NCI-H146 treated with DMSO at 0.1 percent for 48 hours (cell line): ENCODE measurements at regions not wholly inside any gene's neighbourhood (a gene's known extent, or its start where the extent isn't known, plus 50 kb on each side); places are given as distances from the start of the nearest gene placed in this dataset.

Experiments
- DNase-seq: peaks from one replicate; lab custom pipeline; 2025; ENCODE audit not compliant: unreplicated experiment; lab: John Stamatoyannopoulos, UW

DNA sequence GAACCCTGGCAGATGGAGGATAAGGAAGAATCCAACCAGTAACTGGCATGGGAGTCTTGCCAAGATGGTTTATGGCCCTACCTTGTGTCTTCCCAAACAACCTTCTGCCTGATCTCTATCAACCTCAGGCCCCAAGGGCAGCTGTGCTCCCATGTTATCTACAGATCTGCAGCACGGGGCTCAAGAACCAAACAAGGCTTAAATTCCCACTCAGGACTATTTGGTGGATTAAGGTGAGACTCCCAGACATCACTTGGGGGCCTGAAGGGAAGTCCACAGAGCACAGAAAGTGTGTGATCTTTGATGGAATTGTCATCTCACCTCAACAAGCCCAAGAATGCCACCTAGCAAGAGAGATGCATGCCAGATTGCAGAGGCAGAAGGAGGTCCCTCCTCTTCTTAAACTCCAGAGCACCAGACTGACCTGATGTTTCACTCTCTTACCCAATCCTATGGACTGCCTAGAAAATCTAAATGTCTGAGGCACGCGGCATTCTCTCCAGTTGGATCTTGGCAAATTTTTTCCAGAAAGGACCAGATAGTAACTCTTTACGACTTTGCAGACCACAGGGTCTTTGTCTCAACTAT, 759.5 kb upstream of the TBX3 start:
- no peak for DNase-seq

DNA sequence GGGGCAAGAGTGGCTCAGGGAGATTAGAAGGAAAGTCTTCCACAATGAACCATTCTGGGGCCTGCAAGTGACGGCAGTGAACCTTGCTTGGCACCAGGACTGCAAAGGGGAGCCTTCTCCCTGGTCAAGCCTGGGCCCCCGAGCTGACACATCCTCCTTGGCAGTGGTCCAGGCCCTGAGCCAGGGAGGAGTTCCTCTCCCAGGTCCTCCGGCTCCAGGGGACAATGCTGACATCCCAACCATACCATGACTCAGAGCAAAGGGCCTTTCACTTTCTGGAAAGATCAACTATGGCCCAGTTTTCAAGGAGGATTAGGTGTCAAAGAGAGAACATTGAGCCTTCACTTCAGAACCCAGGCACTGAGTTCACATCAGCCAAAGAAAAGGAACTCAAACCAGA, 756.5 kb upstream of the TBX3 start:
- DNase-seq = no peak

DNA sequence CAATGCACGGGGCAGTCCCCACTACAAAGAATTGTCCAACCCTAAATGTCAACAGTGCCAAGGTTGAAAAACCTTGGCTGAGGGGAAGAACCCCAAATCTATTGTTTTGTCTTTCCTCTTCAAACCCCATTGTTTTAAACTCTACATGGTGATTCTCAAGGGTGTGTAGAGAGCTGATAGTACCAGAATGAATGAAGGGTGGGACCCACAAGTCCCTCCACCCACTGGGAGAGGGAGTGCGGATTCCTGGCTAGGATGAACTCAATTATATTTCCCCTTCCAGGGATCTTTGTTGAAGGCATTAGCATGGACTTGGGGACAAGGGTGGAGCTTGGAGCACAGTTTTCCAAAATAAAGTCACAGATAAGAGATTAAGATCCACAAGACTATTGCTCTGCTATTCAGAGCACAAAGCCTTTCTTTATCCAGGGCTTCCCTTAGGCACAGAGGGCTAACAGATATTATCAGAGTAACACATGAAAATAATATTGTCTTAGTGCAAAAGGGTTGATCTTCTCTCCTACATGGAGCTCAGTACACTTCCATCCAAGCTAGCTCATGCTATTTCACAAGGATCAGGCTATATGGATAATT, 755.1 kb upstream of the TBX3 start:
- no peak for DNase-seq

- DNase-seq = no peak
Measured at GRCh38 chr12:115438314-115438713, 754.3 kb upstream of the TBX3 start.

DNA sequence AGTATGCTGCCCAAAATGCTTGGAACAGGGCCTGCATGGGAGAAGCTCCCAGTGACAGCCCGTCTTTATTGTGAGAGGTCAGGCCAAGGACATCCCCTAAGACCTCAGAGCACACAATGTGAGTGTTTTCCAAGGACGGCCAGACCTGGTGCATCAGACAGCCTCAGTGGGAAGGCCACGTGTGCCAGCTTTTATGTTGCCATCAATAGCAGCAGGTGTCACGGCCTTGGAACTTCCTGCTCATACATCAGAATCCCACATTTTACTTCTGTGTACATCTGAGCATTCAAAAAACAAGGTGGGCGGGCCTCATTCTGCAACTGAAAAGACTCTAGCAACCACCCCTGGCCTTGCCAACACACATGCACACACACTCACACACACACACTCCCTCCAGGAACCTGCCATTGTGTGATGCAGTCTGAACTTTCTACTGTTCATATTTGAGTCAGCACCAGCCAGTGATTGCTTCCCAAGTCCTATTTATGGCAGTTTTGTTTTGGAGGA, 753.1 kb upstream of the TBX3 start:
- DNase-seq = no peak

GRCh38 chr12:115433014-115433634, 749.1 kb upstream of the TBX3 start:
- DNase-seq = no peak

DNA sequence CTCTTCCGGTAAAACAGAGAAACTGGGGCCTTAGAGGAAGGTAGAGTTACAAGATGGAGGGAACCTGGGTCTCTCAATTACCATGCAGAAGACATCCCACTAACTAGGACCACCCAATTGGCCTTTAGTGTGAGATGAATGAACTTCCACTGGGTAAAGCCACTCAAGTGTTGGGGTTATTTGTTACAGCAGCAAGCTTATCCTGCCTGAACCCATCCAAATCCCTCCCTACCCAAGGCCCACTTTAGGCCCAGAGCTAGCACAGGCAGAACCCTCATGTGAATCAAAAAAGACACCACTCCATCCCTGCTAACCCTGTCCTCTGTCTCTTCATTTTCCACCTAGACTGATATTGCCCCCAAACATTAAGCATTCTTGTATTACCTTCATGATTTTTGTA, 746.7 kb upstream of the TBX3 start:
- no peak for DNase-seq

GRCh38 chr12:115426732-115427131, 742.8 kb upstream of the TBX3 start:
- DNase-seq = no peak

DNA sequence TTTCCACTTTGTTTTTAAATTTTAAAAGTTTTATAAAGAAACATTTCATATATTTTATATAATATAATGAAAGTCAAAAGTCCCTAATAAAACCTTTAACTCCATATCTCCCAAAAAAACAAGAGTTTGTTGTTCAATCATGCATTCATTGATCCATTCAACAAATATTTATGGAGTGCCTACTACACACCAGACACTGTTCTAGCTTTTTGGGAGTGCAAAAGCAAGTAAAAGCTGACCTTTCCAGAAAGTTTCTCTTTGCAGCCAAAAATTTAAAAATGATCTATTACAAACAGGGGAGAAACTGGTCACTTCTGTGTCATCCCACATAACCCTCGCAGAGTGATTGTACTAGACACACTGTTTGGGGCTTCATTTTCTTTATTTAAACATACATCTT, 740.0 kb upstream of the TBX3 start:
- no peak for DNase-seq

DNA sequence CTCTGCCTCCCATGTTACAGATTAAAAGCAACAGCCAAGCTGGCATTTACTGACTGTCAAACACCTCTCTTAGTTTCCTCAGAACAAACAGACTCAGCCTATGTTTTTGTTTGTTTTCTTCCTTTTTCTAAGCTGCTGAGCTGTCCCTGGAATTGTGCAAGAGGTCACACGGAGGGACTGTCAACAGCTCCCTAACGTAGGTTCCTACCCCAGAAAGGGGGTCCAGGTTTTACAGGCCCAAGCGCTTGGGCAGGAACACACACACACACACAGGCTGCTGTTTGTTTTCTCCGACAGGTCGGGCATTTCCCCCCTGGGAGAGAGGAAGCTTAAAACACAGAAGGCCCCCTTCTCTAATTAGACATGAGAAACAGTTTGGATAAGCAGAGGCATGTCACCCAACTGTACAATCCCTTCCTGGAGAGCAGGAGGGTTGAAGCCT, 739.6 kb upstream of the TBX3 start:
- DNase-seq = no peak

DNA sequence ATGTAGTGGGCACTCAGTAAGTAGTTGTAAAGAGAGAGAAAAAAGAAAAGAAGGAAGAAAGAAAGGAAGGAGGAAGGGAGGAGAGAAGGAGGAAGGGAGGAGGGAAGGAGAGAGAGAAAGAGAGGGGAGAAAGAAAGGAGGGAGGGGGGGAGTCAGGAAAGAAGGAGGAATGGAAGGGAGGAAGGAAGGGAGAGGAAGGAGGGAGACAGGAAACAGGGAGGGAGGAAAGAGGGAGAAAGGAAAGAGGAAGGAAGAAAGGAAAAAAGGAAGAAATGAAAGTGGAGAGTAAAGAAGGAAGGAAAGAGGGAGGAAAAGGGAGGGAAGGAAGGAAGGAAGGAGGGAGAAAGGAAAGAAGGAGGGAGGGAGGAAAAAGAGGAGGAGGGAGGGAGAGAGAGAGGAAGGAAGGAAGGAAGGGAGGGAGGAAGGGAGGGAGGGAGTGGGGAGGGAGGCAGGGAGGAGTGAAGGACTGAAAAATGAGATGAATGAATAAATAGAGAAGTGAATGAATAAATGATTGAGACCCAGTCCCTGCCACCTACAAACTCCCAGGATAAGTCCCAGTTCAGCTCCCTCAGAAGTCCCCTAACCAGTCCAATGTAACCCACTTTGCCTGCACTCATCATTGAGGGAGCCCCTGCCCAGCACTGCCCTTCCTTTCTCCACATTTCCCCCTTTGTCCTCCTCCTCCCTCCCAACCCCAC, 739.0 kb upstream of the TBX3 start:
- DNase-seq = no peak

DNA sequence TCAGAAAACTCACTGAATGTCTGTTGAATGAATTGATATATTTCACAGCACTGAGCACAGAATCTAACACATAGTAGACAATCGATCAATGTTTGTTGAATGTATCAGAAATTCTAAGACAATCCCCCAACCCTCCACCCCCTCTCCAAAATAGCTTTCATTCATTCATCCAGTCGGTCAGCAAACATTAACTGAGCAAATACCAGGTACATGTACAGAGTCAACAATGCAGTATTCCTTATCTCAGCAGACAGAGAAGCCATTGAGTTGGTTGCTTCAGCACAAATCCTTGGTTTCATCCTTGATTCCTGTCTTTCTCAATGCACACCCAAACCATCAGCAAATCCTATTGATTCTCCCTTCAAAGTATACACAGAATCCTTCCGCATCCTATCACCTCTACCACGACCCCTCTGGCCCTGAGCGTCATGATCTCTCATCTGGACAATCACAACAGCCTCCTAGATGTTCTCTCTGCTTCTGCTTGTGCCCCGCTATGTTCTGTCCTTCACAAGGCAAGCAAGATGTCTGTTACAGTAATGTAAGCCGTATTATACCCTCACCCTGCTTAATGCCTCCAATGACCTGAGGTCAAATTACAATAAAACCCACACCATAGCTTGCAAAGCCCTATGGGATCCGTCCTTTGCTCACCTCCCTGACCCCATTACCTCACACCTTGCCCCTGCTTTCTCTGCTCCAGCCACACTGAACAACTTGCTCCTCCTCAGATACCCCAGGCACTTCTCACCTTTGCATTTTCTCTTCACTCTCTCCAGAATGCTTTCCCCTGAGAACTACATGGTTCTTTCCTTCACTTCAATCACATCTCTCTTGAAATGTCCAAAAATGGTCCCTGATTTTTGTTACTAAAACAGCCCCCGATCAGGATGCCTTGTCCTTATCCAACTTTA, 738.1 kb upstream of the TBX3 start:
- no peak for DNase-seq

GRCh38 chr12:115421350-115421749, 737.4 kb upstream of the TBX3 start:
- no peak for DNase-seq

GRCh38 chr12:115419145-115419646, 735.2 kb upstream of the TBX3 start:
- DNase-seq = no peak

- DNase-seq = no peak
Measured at GRCh38 chr12:115417610-115418009, 733.6 kb upstream of the TBX3 start.

DNA sequence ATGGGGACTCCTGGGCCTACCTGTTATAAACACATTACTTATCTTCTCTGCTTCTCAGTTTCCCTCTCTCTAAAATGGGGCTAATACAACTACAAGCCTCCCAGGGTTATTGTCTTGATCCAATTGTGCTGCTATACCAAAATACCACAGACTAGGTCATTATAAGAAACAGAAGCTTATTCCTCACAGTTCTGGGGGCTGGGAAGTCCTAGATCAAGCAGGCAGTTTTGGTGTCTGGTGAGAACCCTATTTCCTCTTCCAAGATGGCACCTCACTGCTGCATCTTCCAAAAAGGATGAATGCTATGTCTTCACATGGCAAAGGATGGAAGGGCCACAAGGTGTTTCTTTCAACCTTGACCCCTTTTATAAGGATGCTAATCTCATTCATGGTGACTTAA, 732.9 kb upstream of the TBX3 start:
- DNase-seq = no peak

DNA sequence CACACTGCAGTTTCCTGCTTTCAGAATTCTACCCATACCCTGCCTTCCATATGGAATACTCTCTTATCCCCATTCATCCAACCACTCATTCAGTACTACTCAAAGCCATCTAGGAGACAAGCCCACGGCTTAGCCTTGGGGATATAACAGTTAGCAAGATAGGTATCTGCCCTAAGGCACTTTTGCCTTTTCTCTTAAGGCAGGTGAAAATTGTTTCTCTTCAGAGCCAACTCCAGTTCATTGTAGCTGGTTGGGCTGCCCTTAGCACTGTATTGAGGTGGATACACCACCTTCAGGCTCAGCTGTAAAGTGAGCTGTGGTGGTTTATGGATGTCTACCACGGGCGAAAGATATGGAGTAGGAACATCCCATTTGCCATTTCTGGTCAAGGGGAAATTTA, 729.7 kb upstream of the TBX3 start:
- DNase-seq = no peak

GRCh38 chr12:115412831-115413230, 728.9 kb upstream of the TBX3 start:
- no peak for DNase-seq

GRCh38 chr12:115411121-115411520, 727.1 kb upstream of the TBX3 start:
- DNase-seq = no peak

GRCh38 chr12:115408642-115409041, 724.7 kb upstream of the TBX3 start:
- no peak for DNase-seq

GRCh38 chr12:115407723-115408122, 723.7 kb upstream of the TBX3 start:
- no peak for DNase-seq
